ENCODE measurements at regions not wholly inside any gene's neighbourhood (a gene's known extent, or its start where the extent isn't known, plus 50 kb on each side); places are given as distances from the start of the nearest gene placed in this dataset.

DNA sequence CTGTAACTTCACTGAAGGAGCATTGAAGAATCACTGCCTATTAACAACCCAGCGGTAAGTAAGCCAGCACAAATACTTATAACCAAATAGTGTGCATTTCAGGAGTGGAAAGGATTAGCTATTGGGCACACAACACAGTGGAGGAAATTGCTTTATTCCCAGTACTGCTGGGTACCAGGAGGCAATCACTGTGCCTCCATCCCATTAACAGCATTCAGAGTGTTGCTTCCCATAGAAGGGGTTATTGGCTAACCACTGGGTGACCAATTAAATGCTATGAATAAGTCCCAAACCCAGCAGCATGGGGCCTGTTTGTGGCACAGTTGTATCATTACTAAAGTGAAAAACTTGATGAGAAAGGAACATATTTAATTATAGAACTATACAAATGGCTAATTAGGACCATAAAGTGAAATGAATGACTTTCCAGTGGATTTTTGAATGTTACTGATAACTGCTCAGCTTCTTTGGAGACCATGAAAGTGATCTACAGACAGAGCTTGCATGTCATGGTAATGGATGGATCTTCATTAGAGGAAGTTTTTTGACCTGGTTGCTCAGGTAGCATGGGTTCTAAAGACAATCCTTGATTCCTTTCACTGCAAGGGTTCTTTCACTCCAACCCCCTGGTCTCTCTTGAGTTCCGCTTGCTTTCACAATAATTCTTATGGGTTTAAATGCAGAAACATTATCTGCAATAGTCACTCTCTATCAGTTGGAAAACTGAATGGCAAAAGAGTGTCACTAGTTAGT, 413.3 kb upstream of the RORB start:
- TF ChIP-seq POLR2A (IDR thresholded peaks at IDR 0.05) = no peak
- TF ChIP-seq, protein P1, sequence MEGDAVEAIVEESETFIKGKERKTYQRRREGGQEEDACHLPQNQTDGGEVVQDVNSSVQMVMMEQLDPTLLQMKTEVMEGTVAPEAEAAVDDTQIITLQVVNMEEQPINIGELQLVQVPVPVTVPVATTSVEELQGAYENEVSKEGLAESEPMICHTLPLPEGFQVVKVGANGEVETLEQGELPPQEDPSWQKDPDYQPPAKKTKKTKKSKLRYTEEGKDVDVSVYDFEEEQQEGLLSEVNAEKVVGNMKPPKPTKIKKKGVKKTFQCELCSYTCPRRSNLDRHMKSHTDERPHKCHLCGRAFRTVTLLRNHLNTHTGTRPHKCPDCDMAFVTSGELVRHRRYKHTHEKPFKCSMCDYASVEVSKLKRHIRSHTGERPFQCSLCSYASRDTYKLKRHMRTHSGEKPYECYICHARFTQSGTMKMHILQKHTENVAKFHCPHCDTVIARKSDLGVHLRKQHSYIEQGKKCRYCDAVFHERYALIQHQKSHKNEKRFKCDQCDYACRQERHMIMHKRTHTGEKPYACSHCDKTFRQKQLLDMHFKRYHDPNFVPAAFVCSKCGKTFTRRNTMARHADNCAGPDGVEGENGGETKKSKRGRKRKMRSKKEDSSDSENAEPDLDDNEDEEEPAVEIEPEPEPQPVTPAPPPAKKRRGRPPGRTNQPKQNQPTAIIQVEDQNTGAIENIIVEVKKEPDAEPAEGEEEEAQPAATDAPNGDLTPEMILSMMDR (IDR thresholded peaks at IDR 0.05) = no peak
